CD4-positive, alpha-beta T cell (primary cell): ENCODE measurements at regions not wholly inside any gene's neighbourhood (a gene's known extent, or its start where the extent isn't known, plus 50 kb on each side); places are given as distances from the start of the nearest gene placed in this dataset.

Experiments
- ATAC-seq: fragments of 200-7000 bp; cut with Tn5 transposase; one replicate; pipeline ENCODE4 v1.10.0; 2022; ENCODE audit warnings: mild to moderate bottlenecking; ENCODE audit not compliant: poor library complexity
- CTCF ChIA-PET: fragments of 350-600 bp; sonication (Branson Sonifier 250); formaldehyde crosslinking; loops from one replicate; lab custom pipeline; 2021; ENCODE audit warnings: antibody characterized with exemption, inconsistent platforms; lab: Charles Lee
- POLR2A ChIA-PET: fragments of 350-600 bp; sonication (Branson Sonifier 250); formaldehyde crosslinking; loops from one replicate; lab custom pipeline; 2021; ENCODE audit warnings: antibody characterized with exemption, inconsistent platforms; lab: Charles Lee
- DNase-seq, 14 experiments: peaks; one replicate each; pipeline ENCODE4 v3.0.0-alpha.2; 2013 to 2020; ENCODE audit warnings: mixed read lengths in 2 of 14
- H3K27ac ChIP-seq, 2 donors: one replicate each; pipeline versions ENCODE4 v1.5.1 to v1.7.0; 2013; ENCODE audit warnings: low read length in 2 of 2, low read depth in 1 of 2, mild to moderate bottlenecking in 1 of 2
- H3K27me3 ChIP-seq, 2 experiments: 1 replicate in 1 of 2; 2 replicates in 1 of 2; pipeline versions ENCODE4 v1.6.1 to v1.7.0; 2013; ENCODE audit warnings: low read length in 2 of 2, control low read depth in 1 of 2, mild to moderate bottlenecking in 1 of 2, moderate library complexity in 1 of 2; ENCODE audit not compliant: insufficient read depth in 2 of 2, control insufficient read depth in 1 of 2
- H3K36me3 ChIP-seq: one replicate; pipeline ENCODE4 v1.6.1; 2013; ENCODE audit warnings: low read length, control low read depth; ENCODE audit not compliant: insufficient read depth
- H3K4me1 ChIP-seq: one replicate; pipeline ENCODE4 v1.6.1; 2013; ENCODE audit warnings: low read length, control low read depth; ENCODE audit not compliant: insufficient read depth
- H3K4me3 ChIP-seq: one replicate; pipeline ENCODE4 v1.5.1; 2013; ENCODE audit warnings: mild to moderate bottlenecking, low read length, moderate library complexity
- H3K9me3 ChIP-seq, 2 experiments: 1 replicate in 1 of 2; 2 replicates in 1 of 2; pipeline versions ENCODE4 v1.6.1 to v1.7.0; 2013; ENCODE audit warnings: low read length in 2 of 2, mild to moderate bottlenecking in 2 of 2, control low read depth in 1 of 2, moderate library complexity in 1 of 2; ENCODE audit not compliant: control insufficient read depth in 1 of 2, insufficient read depth in 1 of 2
- H3K27ac Mint-ChIP-seq: one replicate; pipeline ENCODE4 v1.8.0; 2020; ENCODE audit warnings: mixed read lengths
- H3K27me3 Mint-ChIP-seq: one replicate; pipeline ENCODE4 v1.8.0; 2021; ENCODE audit warnings: mixed read lengths
- H3K36me3 Mint-ChIP-seq: one replicate; pipeline ENCODE4 v1.8.0; 2021; ENCODE audit warnings: low read depth, mixed read lengths
- H3K4me1 Mint-ChIP-seq: one replicate; pipeline ENCODE4 v1.8.0; 2021; ENCODE audit warnings: low read depth, mixed read lengths
- H3K4me3 Mint-ChIP-seq: one replicate; pipeline ENCODE4 v1.8.0; 2020; ENCODE audit warnings: mild to moderate bottlenecking, mixed read lengths
- H3K9me3 Mint-ChIP-seq: one replicate; pipeline ENCODE4 v1.8.0; 2020; ENCODE audit warnings: mixed read lengths
- intact Hi-C, 2 experiments: fragments of 100-400 bp; cut with DNase I in 1 of 2; cut with micrococcal nuclease in 1 of 2; formaldehyde crosslinking; loops; one replicate each; pipeline versions ENCODE4 v1.15.1 to v1.9.0; 2023 to 2025; cut with DNase I, micrococcal nuclease
- TF ChIP-seq, protein P1 (sequence below): fragments of 200-600 bp; IDR thresholded peaks from one replicate; pipeline ENCODE4 v1.8.0; 2022; ENCODE audit warnings: antibody characterized with exemption, mild to moderate bottlenecking

DNA sequence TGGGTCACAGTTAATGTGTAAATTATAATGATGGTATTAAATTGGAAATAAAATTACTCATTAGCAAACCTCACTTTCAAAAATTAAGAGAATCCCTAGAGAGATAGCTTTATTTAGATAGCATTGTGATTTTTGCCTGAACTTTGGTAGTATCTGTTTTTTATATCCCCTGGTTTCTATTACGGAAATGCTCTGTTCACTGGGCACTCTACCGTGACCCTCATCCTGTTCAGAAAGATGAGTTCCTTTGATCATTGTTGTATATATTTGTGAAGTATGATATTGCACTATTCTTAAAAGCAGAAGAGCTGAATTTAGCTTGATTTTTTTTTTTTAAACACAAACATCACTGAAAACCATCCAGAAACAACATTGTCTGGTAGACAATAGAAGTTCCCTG lies 1143.8 kb upstream of the MAP3K7 start:
- no peak for DNase-seq
- POLR2A ChIA-PET = no interaction called here
- Histone ChIP-seq H3K27ac (no peak overlapping the region), H3K36me3 (no peaks in the 10 kb centered on the region), H3K9me3 (peaks cover 0 to 4% of the 10 kb centered on the region in 2 experiments), H3K27me3 (no peaks in the 10 kb centered on the region), H3K4me1 (no peaks in the 10 kb centered on the region), H3K4me3 (no peak overlapping the region)
- no peaks in the 10 kb centered on the region for H3K27me3 Mint-ChIP-seq
- ATAC-seq = no peak
- intact Hi-C loops = no loop called here
- H3K27ac Mint-ChIP-seq = no peak overlapping the region
- CTCF ChIA-PET = no interaction called here
- TF ChIP-seq, protein P1, sequence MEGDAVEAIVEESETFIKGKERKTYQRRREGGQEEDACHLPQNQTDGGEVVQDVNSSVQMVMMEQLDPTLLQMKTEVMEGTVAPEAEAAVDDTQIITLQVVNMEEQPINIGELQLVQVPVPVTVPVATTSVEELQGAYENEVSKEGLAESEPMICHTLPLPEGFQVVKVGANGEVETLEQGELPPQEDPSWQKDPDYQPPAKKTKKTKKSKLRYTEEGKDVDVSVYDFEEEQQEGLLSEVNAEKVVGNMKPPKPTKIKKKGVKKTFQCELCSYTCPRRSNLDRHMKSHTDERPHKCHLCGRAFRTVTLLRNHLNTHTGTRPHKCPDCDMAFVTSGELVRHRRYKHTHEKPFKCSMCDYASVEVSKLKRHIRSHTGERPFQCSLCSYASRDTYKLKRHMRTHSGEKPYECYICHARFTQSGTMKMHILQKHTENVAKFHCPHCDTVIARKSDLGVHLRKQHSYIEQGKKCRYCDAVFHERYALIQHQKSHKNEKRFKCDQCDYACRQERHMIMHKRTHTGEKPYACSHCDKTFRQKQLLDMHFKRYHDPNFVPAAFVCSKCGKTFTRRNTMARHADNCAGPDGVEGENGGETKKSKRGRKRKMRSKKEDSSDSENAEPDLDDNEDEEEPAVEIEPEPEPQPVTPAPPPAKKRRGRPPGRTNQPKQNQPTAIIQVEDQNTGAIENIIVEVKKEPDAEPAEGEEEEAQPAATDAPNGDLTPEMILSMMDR = no peak
- no peaks in the 10 kb centered on the region for H3K4me1 Mint-ChIP-seq
- H3K9me3 Mint-ChIP-seq = peaks cover 11% of the 10 kb centered on the region
- H3K4me3 Mint-ChIP-seq = no peak overlapping the region
- no peaks in the 10 kb centered on the region for H3K36me3 Mint-ChIP-seq

DNA sequence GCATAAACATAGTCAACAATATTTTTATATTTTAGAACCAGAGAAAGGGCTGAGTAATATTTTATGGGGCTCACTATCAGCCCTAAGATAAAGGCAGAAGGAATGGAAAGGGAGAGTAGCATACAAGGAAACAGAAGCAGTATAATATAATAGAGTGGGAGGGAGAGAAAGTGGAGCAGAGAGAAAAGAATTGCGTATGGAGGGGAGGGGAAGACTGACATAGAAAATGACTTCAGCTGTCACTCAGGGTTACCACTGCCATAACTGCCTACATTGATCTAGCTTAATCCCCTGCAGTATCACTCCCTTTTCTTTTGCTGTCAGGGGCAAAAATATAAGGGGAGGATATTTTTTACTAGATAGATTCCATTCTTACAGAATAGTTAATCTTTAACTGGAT lies 1133.5 kb upstream of the MAP3K7 start:
- Mint-ChIP-seq H3K36me3 (no peaks in the 10 kb centered on the region), H3K4me1 (no peaks in the 10 kb centered on the region), H3K9me3 (peaks cover 13% of the 10 kb centered on the region), H3K27ac (no peak overlapping the region), H3K4me3 (no peak overlapping the region), H3K27me3 (no peaks in the 10 kb centered on the region)
- CTCF ChIA-PET = no interaction called here
- Histone ChIP-seq H3K4me1 (no peaks in the 10 kb centered on the region), H3K27ac (no peak overlapping the region), H3K36me3 (no peaks in the 10 kb centered on the region), H3K9me3 (peaks cover 0 to under 1% of the 10 kb centered on the region in 2 experiments), H3K4me3 (no peak overlapping the region), H3K27me3 (no peaks in the 10 kb centered on the region)
- TF ChIP-seq, protein P1 = no peak
- POLR2A ChIA-PET = no interaction called here
- no peak for DNase-seq
- ATAC-seq = no peak
- intact Hi-C loops = no loop called here

DNA sequence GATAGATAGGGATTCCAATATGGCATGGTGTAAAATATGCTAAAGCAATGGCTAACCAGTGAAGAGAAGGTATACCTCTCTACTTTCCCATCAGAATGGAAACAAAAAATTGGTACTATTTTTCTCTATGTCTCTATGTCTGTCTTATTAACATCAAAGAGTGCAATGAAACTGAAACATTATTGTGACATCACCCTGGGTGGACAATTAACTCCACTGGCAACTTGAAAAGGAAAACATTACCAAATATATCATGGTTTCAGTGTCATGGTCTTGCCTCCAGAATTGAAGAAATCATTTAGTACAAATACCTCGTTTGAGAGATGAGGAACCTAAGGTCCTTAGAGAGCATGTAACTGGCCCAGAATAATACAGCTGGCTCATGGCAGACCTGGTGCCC lies 1132.5 kb upstream of the MAP3K7 start:
- DNase-seq = no peak
- no peak overlapping the region for H3K4me3 Mint-ChIP-seq
- no peaks in the 10 kb centered on the region for H3K27me3 ChIP-seq
- no peak for ATAC-seq
- no peaks in the 10 kb centered on the region for H3K36me3 Mint-ChIP-seq
- H3K9me3 Mint-ChIP-seq = peaks cover 10% of the 10 kb centered on the region
- H3K27ac Mint-ChIP-seq = no peak overlapping the region
- no peaks in the 10 kb centered on the region for H3K27me3 Mint-ChIP-seq
- POLR2A ChIA-PET = no interaction called here
- intact Hi-C loops = no loop called here
- no peaks in the 10 kb centered on the region for H3K4me1 Mint-ChIP-seq
- no peaks in the 10 kb centered on the region for H3K36me3 ChIP-seq
- H3K27ac ChIP-seq = no peak overlapping the region
- H3K9me3 ChIP-seq = peaks cover 0 to 4% of the 10 kb centered on the region in 2 experiments
- no peak overlapping the region for H3K4me3 ChIP-seq
- CTCF ChIA-PET = no interaction called here
- TF ChIP-seq, protein P1 = no peak
- no peaks in the 10 kb centered on the region for H3K4me1 ChIP-seq
